H1 (cell line): ENCODE measurements at regions not wholly inside any gene's neighbourhood (a gene's known extent, or its start where the extent isn't known, plus 50 kb on each side); places are given as distances from the start of the nearest gene placed in this dataset.
A peak's percentile ranks its signal among the peaks of the same experiment; 100 is the strongest.

Source experiments
- BCL11A ChIP-seq, 2 experiments: IDR thresholded peaks; one replicate each; pipeline ENCODE4 v1.6.1; 2011; ENCODE audit warnings: low read depth in 2 of 2, low read length in 2 of 2, mild to moderate bottlenecking in 2 of 2
- CHD1 ChIP-seq: IDR thresholded peaks from 2 replicates; pipeline ENCODE4 v1.6.1; 2012; ENCODE audit warnings: low read depth, low read length, improper control_type of control experiment
- CTCF ChIP-seq, 3 experiments: IDR thresholded peaks; 1 replicate in 2 of 3; 2 replicates in 1 of 3; pipeline versions ENCODE4 v1.5.1 to v1.6.1; 2011; ENCODE audit warnings: low read length in 3 of 3, mild to moderate bottlenecking in 3 of 3, inconsistent platforms in 2 of 3, low read depth in 1 of 3, moderate library complexity in 1 of 3; ENCODE audit not compliant: insufficient read depth in 1 of 3; ENCODE audit errors: control extremely low read depth in 1 of 3
- EZH2 ChIP-seq: fragments of 200-600 bp; sonication (generic); IDR thresholded peaks from 2 replicates; pipeline ENCODE4 v1.7.1; 2012; ENCODE audit warnings: low read depth, mild to moderate bottlenecking, moderate library complexity, low read length, inconsistent platforms; ENCODE audit not compliant: severe bottlenecking
- GABPA ChIP-seq: IDR thresholded peaks from 2 replicates; pipeline ENCODE4 v1.6.1; 2011; ENCODE audit warnings: mild to moderate bottlenecking, low read length, moderate library complexity, borderline replicate concordance; ENCODE audit not compliant: insufficient read depth
- JUN ChIP-seq: IDR thresholded peaks from 2 replicates; pipeline ENCODE4 v1.6.1; 2011; ENCODE audit warnings: low read depth, mild to moderate bottlenecking, improper control_type of control experiment, low read length
- JUND ChIP-seq: IDR thresholded peaks from 2 replicates; pipeline ENCODE4 v1.6.1; 2011; ENCODE audit warnings: mild to moderate bottlenecking, improper control_type of control experiment, low read length
- MAX ChIP-seq: IDR thresholded peaks from 2 replicates; pipeline ENCODE4 v1.6.1; 2012; ENCODE audit warnings: inconsistent platforms
- NRF1 ChIP-seq: IDR thresholded peaks from 2 replicates; pipeline ENCODE4 v1.6.1; 2011; ENCODE audit warnings: mild to moderate bottlenecking, low read depth, low read length, improper control_type of control experiment
- POLR2A ChIP-seq, 2 experiments: IDR thresholded peaks; 1 replicate in 1 of 2; 2 replicates in 1 of 2; pipeline ENCODE4 v1.6.1; 2011; ENCODE audit warnings: low read depth in 2 of 2, low read length in 2 of 2, mild to moderate bottlenecking in 2 of 2; ENCODE audit errors: control extremely low read depth in 1 of 2
- POLR2AphosphoS5 ChIP-seq: IDR thresholded peaks from 2 replicates; pipeline ENCODE4 v1.6.1; 2011; ENCODE audit warnings: low read depth, low read length
- SP2 ChIP-seq: IDR thresholded peaks from 2 replicates; pipeline ENCODE4 v1.6.1; 2012; ENCODE audit warnings: mild to moderate bottlenecking, low read length, inconsistent platforms
- USF2 ChIP-seq: IDR thresholded peaks from 2 replicates; pipeline ENCODE4 v1.6.1; 2011; ENCODE audit warnings: low read length, improper control_type of control experiment

- TF ChIP-seq BCL11A (IDR thresholded peaks at IDR 0.05; ENCODE audit: low read depth in 2 of 2, low read length in 2 of 2) (no peak), NRF1 (no peak), CTCF (IDR thresholded peaks at IDR 0.05; ENCODE audit: control extremely low read depth in 1 of 3, insufficient read depth in 1 of 3, low read depth in 1 of 3, low read length in 3 of 3) (peak in 1 of 3 experiments; percentile 3; a peak in 1 of 4 replicates), CHD1 (no peak), JUN (no peak), MAX (no peak), JUND (no peak), POLR2A (IDR thresholded peaks at IDR 0.05; ENCODE audit: control extremely low read depth in 1 of 2, low read depth in 2 of 2, low read length in 2 of 2) (no peak), USF2 (no peak), POLR2AphosphoS5 (no peak), GABPA (no peak), EZH2 (no peak), SP2 (no peak)
These were observed 128.8 kb upstream of the HAAO start for GRCh38 chr2:42921147-42921520.
